ENCODE measurements at regions not wholly inside any gene's neighbourhood (a gene's known extent, or its start where the extent isn't known, plus 50 kb on each side); places are given as distances from the start of the nearest gene placed in this dataset.

DNA sequence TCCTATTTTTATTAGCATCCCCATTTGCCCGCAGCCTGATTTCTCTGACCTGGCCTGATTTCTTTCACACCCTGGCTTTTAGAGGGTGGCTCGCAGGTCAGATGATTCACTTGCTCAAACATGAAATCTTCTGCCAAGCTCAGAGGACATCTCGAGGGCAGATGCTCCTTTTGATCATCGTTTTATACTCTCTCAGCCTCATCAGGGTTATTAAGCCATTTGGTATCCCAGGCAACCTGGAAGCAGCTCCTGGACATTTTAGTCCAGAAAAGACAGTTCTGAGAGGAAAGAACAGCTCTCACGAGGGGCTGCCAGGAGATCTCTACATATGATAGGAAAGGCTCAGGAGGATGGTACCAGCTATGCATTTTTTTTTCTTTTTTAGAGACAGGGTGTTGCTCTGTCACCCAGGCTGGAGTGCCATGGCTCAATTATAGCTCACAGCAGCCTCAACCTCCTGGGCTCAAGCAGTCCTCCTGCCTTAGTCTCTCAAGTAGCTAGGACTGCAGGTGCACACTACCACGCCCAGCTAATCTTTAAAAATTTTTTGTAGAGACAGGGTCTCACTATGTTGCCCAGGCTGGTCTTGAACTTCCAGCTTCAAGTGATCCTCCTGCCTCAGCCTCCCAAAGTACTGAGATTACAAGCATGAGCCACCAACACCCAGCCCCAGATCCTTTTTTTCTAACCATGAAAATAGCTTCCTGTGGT, 165.4 kb downstream of the KATNAL1 start (continued):
- TF ChIP-seq, protein P1, sequence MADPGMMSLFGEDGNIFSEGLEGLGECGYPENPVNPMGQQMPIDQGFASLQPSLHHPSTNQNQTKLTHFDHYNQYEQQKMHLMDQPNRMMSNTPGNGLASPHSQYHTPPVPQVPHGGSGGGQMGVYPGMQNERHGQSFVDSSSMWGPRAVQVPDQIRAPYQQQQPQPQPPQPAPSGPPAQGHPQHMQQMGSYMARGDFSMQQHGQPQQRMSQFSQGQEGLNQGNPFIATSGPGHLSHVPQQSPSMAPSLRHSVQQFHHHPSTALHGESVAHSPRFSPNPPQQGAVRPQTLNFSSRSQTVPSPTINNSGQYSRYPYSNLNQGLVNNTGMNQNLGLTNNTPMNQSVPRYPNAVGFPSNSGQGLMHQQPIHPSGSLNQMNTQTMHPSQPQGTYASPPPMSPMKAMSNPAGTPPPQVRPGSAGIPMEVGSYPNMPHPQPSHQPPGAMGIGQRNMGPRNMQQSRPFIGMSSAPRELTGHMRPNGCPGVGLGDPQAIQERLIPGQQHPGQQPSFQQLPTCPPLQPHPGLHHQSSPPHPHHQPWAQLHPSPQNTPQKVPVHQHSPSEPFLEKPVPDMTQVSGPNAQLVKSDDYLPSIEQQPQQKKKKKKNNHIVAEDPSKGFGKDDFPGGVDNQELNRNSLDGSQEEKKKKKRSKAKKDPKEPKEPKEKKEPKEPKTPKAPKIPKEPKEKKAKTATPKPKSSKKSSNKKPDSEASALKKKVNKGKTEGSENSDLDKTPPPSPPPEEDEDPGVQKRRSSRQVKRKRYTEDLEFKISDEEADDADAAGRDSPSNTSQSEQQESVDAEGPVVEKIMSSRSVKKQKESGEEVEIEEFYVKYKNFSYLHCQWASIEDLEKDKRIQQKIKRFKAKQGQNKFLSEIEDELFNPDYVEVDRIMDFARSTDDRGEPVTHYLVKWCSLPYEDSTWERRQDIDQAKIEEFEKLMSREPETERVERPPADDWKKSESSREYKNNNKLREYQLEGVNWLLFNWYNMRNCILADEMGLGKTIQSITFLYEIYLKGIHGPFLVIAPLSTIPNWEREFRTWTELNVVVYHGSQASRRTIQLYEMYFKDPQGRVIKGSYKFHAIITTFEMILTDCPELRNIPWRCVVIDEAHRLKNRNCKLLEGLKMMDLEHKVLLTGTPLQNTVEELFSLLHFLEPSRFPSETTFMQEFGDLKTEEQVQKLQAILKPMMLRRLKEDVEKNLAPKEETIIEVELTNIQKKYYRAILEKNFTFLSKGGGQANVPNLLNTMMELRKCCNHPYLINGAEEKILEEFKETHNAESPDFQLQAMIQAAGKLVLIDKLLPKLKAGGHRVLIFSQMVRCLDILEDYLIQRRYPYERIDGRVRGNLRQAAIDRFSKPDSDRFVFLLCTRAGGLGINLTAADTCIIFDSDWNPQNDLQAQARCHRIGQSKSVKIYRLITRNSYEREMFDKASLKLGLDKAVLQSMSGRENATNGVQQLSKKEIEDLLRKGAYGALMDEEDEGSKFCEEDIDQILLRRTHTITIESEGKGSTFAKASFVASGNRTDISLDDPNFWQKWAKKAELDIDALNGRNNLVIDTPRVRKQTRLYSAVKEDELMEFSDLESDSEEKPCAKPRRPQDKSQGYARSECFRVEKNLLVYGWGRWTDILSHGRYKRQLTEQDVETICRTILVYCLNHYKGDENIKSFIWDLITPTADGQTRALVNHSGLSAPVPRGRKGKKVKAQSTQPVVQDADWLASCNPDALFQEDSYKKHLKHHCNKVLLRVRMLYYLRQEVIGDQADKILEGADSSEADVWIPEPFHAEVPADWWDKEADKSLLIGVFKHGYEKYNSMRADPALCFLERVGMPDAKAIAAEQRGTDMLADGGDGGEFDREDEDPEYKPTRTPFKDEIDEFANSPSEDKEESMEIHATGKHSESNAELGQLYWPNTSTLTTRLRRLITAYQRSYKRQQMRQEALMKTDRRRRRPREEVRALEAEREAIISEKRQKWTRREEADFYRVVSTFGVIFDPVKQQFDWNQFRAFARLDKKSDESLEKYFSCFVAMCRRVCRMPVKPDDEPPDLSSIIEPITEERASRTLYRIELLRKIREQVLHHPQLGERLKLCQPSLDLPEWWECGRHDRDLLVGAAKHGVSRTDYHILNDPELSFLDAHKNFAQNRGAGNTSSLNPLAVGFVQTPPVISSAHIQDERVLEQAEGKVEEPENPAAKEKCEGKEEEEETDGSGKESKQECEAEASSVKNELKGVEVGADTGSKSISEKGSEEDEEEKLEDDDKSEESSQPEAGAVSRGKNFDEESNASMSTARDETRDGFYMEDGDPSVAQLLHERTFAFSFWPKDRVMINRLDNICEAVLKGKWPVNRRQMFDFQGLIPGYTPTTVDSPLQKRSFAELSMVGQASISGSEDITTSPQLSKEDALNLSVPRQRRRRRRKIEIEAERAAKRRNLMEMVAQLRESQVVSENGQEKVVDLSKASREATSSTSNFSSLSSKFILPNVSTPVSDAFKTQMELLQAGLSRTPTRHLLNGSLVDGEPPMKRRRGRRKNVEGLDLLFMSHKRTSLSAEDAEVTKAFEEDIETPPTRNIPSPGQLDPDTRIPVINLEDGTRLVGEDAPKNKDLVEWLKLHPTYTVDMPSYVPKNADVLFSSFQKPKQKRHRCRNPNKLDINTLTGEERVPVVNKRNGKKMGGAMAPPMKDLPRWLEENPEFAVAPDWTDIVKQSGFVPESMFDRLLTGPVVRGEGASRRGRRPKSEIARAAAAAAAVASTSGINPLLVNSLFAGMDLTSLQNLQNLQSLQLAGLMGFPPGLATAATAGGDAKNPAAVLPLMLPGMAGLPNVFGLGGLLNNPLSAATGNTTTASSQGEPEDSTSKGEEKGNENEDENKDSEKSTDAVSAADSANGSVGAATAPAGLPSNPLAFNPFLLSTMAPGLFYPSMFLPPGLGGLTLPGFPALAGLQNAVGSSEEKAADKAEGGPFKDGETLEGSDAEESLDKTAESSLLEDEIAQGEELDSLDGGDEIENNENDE (IDR thresholded peaks at IDR 0.05; ENCODE audit: insufficient replicate concordance, low read length), result no peak
- no peak for TF ChIP-seq BACH1 (IDR thresholded peaks at IDR 0.05; ENCODE audit: low read length)
- TF ChIP-seq JUND (IDR thresholded peaks at IDR 0.05; ENCODE audit: low read length), result no peak
- no peak for TF ChIP-seq ZNF274 (IDR thresholded peaks at IDR 0.05; ENCODE audit: borderline replicate concordance, extremely low read depth, low read length)
- TF ChIP-seq ASH2L (IDR thresholded peaks at IDR 0.05; ENCODE audit: low read length), result no peak
